GM21619 (cell line): ENCODE measurements at regions not wholly inside any gene's neighbourhood (a gene's known extent, or its start where the extent isn't known, plus 50 kb on each side); places are given as distances from the start of the nearest gene placed in this dataset.

Source experiments
- ATAC-seq: cut with Tn5 transposase; IDR thresholded peaks from one replicate; pipeline ENCODE4 v1.9.1; 2021; ENCODE audit not compliant: unreplicated experiment

GRCh38 chr17:72487731-72488494 lies 367.1 kb downstream of the SOX9 start:
- ATAC-seq, result no peak

- ATAC-seq, result no peak
Observed at GRCh38 chr17:72488555-72489271, 367.9 kb downstream of the SOX9 start.

GRCh38 chr17:72489272-72489641 lies 368.4 kb downstream of the SOX9 start:
- ATAC-seq, result no peak

- ATAC-seq, result no peak
Observed at GRCh38 chr17:72491102-72491501, 370.3 kb downstream of the SOX9 start.

GRCh38 chr17:72492494-72492893 lies 371.7 kb downstream of the SOX9 start:
- no peak for ATAC-seq

GRCh38 chr17:72492941-72493340 lies 372.1 kb downstream of the SOX9 start:
- no peak for ATAC-seq

- no peak for ATAC-seq
Observed at GRCh38 chr17:72494566-72494965, 373.7 kb downstream of the SOX9 start.

GRCh38 chr17:72496461-72496860 lies 375.6 kb downstream of the SOX9 start:
- no peak for ATAC-seq

- no peak for ATAC-seq
Observed at GRCh38 chr17:72497915-72498314, 377.1 kb downstream of the SOX9 start.

- no peak for ATAC-seq
Observed at GRCh38 chr17:72498364-72499210, 377.8 kb downstream of the SOX9 start.

GRCh38 chr17:72501404-72502370 lies 380.9 kb downstream of the SOX9 start:
- ATAC-seq, result no peak

- no peak for ATAC-seq
Observed at GRCh38 chr17:72502371-72503341, 381.8 kb downstream of the SOX9 start.

- ATAC-seq, result no peak
Observed at GRCh38 chr17:72503556-72503955, 382.7 kb downstream of the SOX9 start.

- no peak for ATAC-seq
Observed at GRCh38 chr17:72504783-72505182, 384.0 kb downstream of the SOX9 start.

- no peak for ATAC-seq
Observed at GRCh38 chr17:72506773-72507172, 386.0 kb downstream of the SOX9 start.

- ATAC-seq, result no peak
Observed at GRCh38 chr17:72507370-72507769, 386.6 kb downstream of the SOX9 start.

- peak; percentile 69 for ATAC-seq
Observed at GRCh38 chr17:72510351-72511016, 389.7 kb downstream of the SOX9 start.

GRCh38 chr17:72511242-72511641 lies 390.4 kb downstream of the SOX9 start:
- ATAC-seq, result no peak

- ATAC-seq, result no peak
Observed at GRCh38 chr17:72511874-72512273, 391.1 kb downstream of the SOX9 start.
